ENCODE measurements at regions not wholly inside any gene's neighbourhood (a gene's known extent, or its start where the extent isn't known, plus 50 kb on each side); places are given as distances from the start of the nearest gene placed in this dataset.

GRCh38 chr4:79650794-79651431, 242.9 kb upstream of the GK2 start:
- TF ChIP-seq CTCF (IDR thresholded peaks at IDR 0.05) (no peak), ZFX (IDR thresholded peaks at IDR 0.05; ENCODE audit: borderline replicate concordance) (no peak)
